ENCODE measurements at regions not wholly inside any gene's neighbourhood (a gene's known extent, or its start where the extent isn't known, plus 50 kb on each side); places are given as distances from the start of the nearest gene placed in this dataset.

DNA sequence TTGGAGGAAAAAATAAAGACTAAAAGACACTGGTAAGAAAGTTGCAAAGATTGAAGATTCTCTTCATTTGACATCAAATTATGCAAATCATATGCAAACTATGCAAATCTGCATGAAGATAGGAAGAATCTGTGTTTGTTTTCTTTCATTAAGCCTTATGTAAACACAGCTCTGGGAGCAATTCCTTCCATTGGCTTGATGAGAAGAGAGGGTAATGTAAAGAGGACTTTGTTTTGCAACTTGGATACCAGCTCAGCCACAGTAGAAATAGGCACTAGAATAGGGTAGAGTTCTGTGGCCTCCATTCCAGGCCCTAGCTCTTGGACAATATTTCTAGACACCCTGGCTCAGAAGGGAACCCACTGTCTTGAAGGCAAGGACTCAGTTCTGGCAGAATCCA, 388.4 kb upstream of the RASGEF1B start:
- DNase-seq, result no peak

DNA sequence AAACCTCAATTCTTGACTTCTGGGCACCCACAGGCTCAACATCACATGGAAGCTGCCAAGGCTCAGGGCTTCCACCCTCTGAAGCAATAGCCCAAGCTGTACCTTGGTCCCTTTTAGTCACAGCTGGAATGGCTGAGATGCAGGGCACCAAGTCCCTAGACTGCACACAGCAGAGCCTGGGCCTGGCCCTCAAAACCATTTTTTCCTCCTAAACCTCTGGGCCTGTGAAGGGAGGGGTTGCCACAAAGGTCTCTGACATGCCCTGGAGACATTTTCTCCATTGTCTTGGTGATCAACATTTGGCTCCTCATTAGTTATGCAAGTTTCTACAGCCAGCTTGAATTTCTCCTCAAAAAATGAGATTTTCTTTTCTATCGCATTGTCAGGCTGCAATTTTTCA, 382.7 kb upstream of the RASGEF1B start:
- DNase-seq, result no peak

DNA sequence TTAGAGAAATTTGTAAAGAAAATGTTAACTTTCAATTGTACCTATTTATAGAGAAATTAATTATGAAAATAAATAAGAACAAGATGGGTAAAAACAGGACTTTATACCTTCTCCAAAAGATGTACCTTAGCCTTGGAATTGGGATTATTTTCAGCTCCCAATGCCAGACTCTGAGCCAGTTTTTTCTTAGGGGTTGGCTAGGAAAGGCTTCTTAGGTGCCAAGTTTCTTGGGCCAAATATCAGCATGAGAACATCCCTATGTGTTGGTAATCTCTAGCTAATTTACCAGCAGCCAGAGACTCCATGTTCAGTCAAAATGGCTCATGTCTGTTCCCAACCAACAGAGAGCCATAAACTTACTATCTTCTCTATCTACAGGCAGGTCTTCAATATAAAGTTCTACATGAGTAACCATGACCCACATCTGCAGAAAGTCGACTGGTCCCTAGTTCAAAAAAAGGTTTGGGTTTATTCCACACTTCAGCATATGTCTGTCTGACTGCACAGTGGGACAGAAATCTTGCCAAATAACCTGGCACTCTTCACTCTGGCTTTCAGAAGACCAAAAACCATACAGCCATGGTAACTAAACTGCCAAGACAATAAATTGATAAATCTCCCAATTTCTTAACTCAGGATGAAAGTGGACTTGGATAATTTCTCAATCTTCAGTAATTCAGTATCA, 380.5 kb upstream of the RASGEF1B start:
- no peak for DNase-seq

DNA sequence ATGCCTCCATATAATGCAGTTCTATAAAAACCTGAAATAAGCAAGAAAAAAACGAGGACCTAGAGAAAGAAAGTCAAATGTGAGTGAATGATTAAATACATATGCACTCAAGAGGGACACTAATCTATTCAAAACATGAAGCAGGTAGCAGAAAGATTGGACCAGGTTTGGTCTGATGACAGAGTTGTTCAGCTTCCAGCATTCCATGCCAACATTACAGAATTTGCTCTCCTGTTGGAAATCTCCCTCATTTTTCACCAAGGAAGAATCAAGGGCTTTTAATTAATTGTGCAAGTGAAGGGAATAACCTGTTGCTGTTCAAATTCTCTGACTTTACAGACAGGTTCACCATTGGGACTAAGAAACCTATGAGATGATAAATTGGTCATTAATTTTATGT, 379.0 kb upstream of the RASGEF1B start:
- DNase-seq, result no peak

DNA sequence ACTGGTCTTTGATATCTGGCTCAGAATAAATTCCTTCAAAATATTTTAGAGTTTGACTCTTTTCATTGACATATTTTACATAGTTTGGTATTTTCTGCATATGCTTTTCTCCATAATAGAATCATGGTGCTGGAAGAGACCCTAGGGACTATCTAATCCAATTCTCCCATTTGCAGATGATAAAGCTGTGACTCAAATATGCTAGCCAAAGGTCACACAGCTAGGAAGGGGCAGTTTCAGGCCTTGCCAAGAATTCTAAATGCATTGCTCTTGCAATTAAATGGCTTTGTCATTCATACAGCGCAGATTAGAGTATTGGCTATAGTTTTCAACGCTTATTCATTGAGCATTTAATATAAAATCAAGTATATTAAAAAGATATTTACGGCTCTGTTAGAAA, 374.1 kb upstream of the RASGEF1B start:
- DNase-seq, result no peak

DNA sequence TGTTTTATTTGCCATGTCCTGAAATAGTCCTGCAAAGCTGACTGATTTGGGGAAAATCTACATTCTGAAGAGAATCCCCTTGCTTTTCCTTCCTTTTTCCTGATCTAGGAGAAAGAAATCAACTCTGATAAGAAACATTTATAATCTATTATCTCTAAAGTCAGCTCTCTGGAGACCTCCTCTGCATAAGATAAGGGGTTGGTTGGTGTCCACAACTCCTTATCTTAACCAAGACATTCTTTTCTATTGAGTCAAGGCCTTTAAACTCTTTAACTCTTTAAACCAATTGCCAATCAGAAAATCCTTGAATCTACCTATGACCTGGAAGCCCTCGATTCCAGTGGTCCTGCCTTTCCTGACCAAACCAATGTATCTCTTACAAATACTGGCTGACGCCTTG, 373.6 kb upstream of the RASGEF1B start:
- DNase-seq, result no peak

DNA sequence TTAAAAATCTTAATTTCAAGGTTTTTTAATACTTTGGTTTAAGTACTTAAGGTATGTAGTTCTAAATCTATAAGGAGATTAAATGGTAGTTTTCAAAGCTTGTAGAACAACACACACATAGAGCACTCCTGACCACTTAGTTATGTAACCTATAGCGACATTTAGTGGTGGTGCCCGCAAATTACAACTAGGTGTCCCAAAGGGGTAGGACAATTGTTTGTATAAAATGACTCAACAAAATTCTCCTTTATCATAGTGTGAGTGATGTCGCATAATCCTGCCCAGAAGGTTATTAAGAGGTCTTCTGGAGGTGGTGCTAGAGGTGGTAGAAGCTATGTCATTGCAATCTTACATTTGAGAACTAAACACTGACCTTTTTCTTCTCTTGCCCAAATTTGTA, 373.0 kb upstream of the RASGEF1B start:
- DNase-seq, result peak; percentile 51 to 71

DNA sequence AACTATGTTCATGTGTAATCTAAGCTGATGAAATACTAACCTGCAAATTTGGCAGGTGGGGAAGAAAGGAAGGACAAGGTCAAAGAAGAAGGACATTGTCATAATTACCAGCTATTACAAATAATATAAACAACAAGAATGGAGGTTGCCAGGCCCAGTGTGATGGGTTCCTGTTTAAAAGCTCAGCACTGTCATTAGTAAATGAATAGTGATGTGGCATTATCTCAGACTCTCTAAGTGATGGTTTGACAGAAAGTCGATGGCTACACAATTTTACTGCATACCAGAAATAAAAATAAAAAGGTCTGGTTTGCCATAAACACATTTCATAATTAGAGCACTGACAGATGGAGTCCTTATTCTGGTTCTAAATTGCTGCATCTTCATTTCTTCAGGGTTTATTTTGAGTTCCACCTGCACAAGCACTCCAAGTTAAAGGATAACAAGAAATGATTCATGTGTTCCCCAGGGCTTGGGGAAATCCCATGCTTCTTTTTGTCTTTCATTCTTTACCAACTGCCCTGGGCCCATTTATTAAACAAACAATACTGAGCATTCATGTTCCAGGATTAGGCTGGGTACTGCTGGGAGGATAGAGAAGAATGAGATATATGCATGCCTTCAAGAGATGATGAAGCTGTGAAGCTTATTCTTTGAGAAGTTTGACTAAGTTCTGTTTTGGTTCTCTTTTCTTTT, 367.8 kb upstream of the RASGEF1B start:
- peak; percentile 27 for DNase-seq

DNA sequence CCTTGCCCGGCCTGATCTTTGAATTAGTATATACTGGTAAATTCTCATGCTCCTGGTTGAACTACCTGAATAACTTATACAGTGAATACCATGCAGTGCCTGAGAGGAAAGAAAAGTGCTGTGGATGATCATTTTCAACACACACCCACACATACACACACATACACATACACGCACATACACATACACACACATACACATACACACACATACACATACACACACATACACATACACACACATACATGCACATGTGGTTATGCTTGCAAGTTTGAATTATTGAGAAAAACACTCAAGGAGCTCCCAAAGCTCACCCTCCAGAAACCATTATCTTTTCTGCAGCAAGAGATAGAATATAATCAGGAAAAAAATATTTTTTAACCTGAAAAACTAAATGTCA, 366.9 kb upstream of the RASGEF1B start:
- DNase-seq, result no peak

DNA sequence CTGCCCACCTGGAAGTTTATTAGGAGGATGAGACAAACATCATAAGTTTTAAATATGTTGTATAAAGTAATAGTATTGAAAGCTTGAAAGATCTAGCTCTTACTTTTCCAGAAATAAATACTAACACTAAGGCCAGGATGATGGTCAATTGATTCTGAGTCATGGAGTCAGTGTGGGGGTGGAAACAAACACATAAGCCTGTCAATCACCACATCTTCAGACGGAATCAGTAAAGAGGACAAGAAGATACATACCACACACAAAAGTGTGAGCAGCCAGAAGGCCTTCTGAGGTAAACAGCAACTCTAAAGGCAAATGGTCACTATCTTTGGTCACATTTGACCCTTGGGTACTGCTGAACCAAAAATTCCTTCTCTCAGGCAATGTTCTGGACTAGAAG, 365.0 kb upstream of the RASGEF1B start:
- no peak for DNase-seq

DNA sequence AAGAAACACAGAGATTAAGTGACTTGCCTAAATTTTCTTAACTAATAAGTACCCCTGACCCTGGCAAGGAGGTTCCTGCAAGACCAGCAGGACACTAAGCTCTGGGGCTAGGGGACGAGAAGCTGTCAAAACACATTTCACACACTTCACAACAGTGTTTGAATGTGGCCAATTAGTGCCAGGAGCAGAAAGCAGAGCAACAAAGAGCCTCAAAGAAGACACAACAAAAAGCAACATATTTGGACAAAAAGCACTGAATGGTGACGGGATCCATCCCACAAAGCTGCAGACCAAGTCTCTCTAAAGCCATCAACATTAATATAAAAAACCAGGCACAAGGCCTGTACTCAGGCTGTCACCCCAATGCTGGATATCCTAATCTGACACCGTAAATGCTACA, 361.9 kb upstream of the RASGEF1B start:
- DNase-seq, result no peak

DNA sequence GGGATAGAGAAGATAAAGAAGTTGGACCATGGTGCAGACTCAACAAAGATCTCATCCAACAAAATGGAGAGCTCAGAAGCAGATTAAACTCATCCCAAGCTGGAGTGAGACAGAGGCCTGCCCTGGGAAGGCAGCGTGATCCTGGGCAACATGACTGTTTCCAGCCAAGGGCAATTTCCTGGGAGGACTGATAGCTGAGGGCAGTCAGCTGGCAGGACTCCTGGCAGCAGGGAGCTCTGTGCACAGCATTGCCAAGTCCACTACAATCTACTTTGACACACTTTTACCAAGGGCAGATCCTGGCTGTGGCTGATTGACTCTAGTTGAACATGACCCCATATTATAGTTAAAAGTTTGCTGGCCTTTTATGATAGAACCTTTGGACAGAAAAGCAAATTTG, 357.3 kb upstream of the RASGEF1B start:
- DNase-seq, result no peak

DNA sequence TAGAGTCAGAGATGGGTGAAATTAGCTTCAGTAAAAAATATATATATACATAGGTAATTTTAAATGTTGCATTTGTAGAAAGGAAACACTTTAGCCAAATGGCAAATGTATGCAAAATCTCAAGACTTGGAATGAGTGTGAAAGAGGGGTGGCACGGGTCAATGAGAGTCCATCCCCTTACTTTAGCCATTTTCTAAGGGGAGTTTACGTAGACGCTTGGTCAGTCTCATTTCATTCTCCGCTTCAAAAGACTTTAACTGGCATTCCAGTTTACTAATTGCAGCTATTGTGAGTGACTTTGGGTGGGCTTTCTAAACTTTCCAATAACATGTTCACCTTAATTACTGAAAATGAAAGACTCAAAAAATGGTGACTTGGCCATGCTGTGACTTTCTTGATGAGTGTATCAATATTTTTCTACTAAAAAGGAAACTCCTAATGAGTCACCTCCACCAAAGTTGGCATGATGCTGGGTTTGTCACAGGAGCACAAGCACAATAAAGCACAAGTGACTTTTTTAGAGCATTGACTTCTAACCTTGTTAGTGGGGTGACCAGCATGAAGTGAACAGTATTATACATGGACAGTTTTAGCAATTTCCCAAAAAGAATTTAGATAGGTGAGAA, 356.0 kb upstream of the RASGEF1B start:
- no peak for DNase-seq

DNA sequence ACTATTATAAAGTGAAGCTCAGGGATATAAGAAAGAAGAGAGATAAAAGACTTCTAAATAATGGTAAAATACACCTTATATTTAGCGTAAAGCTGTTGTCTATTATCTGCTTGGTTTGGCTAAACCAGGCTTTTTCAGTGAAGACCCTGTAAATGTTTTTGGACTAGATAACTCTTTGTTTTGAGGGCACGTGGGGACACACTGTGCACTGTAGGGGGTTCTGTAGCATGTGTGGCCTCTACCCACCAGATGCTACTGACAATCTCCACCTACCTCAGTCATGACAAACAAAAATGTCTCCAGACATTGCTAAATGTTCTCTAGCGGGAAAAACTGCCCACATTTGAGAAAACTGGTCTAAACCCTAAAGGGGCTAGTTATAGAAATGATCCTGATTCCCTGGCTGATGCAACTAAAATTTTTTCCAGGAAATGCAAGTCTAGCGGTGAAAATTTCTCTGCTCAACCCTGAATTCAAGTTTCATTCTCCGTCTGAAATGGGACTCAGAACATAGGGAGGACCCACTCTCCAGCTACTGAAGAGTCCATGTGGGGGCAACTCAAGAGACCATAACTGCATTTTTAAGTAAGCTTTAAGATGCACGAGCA, 355.2 kb upstream of the RASGEF1B start:
- DNase-seq, result no peak

DNA sequence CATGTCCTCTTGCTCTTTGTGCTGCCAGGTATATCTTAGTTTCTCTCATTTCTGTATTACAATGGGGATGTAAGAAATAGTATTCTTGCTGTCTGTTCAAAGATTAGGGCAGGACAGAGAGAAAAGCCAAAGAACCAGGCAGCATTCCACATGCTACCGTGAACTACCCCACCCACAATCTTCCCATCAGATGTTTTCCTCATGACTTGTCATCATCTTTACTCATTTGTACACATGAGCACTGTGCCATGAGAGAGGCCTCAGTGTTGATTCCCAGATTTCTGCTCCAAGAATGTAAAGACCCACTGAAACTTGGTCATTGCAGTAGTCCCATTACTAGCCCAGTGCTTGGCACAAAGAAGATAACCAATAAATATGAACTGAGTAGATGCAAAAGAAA, 354.6 kb upstream of the RASGEF1B start:
- DNase-seq, result no peak

DNA sequence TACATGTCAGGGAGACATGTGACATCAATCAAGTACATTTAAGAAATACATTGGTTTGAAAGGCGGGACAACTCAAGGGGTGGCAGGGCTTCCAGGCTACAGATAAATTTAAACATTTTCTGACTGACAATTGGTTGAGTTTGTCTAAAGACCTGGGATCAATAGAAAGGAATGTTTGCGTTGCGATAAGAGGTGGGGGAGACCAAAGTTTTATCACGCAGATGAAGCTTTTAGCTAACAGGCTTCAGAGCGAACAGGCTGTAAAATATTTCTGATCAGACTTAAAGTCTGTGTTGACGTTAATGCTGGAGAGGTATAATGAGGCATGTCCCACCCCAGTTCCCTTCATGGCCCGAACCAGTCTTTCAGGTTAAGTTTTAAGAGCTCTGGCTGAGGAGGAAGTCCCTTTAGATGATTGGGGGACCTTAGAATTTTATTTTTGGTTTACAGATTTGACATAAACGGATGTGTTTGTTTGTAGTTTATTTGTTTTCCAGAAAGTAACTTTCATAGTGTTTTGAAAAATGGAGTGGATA, 346.7 kb upstream of the RASGEF1B start:
- no peak for DNase-seq

DNA sequence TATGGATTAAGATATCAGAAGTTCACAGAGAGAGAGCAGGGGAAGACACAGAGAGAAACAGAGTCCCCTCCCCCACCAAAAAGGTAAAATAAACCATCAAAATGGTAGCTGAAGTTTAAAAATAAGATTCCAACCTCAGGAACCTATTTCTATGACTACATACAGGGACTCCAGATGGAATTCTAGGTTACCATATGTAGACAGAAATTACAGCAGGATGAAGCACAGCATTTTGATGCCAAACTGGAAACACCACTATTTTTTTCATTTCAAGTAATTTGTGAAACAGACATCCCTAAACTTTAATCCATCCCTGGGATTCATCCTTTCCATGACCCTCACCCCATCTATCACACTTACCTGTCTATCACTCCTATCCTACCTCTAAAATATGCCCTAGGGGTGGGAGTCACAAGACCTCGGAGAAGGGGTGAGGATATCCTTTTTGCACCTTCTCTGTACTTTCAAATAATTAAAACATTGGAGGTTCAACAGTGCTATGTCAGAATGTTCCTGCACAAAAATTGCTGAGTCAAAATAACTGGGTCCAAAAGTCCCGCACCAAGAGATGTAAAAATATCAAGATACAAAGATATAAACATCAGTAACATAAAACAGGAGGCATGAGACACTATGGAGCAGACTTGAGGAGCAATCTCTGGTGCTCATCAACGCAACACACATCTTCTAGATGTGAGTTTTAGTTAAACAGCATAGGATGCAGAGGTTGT, 344.5 kb upstream of the RASGEF1B start:
- no peak for DNase-seq

DNA sequence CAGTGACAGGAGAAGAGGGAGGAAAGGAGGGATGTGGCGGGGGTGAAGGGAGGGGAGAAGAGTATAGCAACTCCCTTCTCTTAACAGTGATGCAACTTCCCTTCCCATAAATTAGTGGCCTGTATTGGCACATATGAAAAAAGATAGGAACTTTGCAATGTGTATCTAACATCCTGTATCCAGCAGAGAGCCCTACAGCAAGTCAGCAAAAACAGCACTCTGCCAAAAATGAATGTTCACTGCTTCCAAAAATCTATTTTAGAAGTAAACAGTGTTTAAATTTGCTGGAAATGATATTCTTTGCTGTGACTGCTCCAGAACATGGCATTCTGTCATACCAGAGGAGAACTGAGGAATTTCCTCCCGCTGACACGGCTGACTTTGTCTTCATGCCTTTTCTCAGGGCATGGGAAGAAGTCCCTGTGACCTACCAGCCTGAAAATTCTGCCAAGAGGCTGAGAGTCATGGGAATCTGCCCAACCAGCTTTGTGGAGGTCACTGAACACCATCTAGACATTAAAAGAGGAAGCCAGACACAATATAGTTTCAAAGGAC, 343.4 kb upstream of the RASGEF1B start:
- DNase-seq, result no peak

DNA sequence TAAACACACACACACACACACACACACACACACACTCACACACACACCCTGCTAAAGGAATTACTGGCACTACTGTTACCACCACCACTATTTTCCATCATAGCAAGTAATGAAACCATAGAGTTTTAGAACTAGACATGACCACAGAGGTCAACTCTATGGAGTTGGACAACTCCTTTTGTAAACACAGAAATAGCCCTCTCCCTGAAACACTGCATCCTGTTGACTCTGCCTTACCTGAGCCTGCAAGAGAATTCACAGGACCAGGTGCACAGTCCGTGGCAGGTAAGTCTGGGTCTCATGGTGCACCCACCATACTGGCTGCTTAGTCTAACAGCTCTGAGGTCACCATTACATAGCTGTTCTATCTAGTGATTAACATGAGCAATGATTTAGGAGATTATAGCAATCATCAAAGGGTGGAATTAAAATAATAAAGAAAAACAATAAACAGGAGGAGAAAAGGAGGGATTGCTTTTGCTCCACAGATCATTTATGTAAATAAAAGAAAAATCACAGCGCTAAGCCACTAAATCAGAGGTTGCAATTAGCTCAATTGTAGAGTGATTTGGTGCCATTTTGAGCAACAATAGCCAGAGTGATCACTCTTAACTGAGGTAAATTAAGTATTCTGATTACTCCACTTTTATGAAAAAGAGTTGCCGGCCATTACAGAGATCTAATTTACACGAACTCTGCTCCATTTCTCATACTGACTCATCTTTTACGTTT, 340.0 kb upstream of the RASGEF1B start:
- no peak for DNase-seq

DNA sequence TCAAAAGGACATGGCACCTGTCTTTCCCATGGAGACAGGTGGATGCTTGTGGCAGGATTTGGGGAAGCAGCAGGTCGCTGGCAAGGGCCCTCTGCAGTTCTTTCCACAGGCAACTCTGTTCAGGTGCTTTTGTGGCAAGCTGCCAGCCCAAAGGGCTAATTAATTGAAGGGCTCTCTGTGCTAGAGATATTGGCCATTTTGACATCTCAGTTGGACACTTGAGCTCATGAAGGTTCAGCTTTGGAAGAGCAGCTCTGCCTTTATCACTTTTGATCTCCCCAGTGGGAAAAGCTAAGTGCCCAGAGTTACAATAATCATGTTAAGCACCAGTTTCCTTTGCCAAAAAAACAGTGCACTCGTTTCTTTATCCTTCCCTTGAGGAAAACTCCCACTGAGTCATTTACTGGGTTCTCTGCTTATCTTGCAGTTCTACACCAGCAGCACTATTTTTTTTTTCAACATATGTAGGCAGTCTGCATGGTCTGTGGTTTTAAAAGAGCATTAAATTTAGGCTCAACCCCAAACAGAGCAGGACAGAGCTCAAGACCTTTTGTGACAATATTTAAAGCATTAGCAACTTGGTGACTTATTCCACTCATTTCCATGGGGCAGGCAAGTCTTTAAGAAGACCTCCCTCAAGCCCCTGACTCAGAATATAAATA, 336.4 kb upstream of the RASGEF1B start:
- peak; percentile 97 to 99 for DNase-seq

DNA sequence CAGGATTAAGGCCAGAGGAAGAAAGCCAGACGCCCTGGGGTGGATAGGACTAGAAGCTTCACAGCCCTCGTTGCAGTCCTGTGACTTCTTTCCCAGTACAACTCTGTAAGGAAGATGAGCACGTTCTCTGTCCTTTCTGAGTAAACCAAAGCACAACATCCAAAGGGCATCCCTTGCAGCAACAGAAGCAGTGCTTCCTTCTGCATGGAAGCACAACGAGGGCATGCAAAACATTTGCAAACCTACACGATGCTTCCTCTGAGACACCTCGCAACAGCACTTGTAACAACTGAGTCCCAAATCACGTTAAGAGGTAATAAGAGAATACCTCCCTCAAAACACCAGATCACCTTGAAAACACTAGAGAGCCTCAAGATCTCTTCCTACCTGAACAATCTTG, 335.7 kb upstream of the RASGEF1B start:
- peak in 1 of 2 experiments; percentile 90 for DNase-seq

Measured in NCI-H187 (cell line).